Epithelial cell of proximal tubule (primary cell): ENCODE measurements at regions not wholly inside any gene's neighbourhood (a gene's known extent, or its start where the extent isn't known, plus 50 kb on each side); places are given as distances from the start of the nearest gene placed in this dataset.
A peak's percentile ranks its signal among the peaks of the same experiment; 100 is the strongest.

Experiments
- DNase-seq: peaks from one replicate; pipeline ENCODE4 v3.0.0-alpha.2; 2011; ENCODE audit warnings: low read depth
- H3K4me3 ChIP-seq: 2 replicates; pipeline ENCODE4 v1.5.1; 2011; ENCODE audit warnings: low read depth, mild to moderate bottlenecking, low read length
- CTCF ChIP-seq: conservative IDR thresholded peaks from 2 replicates; pipeline ENCODE4 v1.5.1; 2012; ENCODE audit warnings: low read depth, mild to moderate bottlenecking, low read length

- no peak overlapping the region for H3K4me3 ChIP-seq
- no peak for TF ChIP-seq CTCF
- DNase-seq: no peak
Measured at GRCh38 chr1:68327414-68327813, 95.1 kb upstream of the WLS start.

- H3K4me3 ChIP-seq: no peak overlapping the region
- TF ChIP-seq CTCF: no peak
- DNase-seq: no peak
Measured at GRCh38 chr1:68326481-68326880, 94.2 kb upstream of the WLS start.

DNA sequence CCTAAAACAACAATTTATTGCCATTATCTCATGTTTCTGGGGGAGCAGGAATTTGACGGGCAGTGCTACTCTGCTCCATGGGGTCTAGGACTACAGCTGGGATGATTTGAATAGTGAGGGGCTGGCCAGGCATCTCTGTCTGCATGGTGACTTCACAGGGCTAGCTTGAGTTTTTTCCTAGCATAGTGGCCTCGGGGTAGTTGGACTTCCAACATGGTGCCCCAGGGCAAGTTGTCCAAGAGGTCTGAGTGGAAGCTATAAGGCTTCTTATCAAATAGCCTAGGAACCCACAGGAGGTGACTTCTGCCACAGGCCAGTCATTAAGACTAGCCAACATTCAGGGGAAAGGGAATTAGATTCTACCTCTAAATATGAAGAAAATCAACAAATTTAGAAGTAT is 92.0 kb upstream of the WLS start:
- H3K4me3 ChIP-seq: no peak overlapping the region
- TF ChIP-seq CTCF: no peak
- DNase-seq: no peak

DNA sequence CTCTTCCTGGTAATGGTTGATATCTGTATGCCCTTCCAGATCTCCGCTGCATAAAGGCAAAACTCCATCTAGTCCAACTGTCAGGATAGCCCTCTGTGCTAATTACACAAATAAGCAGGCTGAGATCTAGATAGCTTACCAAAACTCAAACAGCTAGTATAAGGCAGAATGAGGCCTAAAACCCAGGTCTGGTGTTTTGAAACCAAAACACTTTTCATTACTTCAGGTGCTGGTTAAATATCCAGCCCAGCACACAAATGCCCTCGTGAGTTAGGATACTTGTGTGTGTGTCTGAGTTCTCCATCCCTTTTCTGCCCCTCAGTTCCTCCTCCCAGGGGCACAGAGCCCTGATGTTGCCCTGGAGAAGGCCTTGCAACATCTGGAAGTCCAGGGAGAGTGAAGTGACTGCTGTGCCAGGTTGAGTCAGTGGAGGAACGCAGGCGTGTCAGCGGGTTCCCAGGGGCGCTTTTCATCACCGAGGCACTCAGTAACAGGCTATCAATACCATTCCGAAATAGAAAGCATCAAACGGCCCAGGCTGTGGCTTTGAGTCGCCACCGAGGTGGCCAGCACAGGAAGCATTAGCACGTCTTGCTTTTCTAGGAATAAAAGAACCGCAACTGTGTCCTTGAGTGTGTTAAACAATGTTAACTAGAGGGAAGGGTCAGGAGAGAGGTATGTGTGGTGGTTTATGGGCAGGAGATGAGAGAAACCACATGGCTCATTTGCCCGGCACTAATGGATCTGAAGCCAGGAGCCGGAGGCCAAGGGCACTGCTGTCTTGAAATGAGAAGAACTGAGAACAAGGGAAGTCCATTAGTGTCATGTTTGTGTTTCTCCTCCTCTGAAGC is 90.7 kb upstream of the WLS start:
- TF ChIP-seq CTCF: no peak
- H3K4me3 ChIP-seq: no peak overlapping the region
- no peak for DNase-seq

DNA sequence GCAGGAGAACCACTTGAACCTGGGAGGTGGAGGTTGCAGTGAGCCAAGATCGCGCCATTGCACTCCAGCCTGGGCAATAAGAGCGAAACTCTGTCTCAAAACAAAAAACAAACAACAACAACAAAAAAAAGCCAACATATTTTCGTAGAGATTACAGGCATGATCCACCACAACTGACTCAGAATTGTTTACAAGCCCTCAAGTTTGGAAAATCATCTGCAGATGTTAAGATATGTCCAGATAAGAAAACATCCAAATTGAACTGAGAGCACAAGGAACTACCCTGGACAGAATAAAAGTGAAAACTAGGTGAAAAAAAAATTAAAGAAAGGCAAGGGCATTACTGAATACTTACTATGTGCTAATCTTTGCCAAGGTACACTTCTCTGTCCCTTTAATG is 89.8 kb upstream of the WLS start:
- DNase-seq: no peak
- no peak for TF ChIP-seq CTCF
- no peak overlapping the region for H3K4me3 ChIP-seq

DNA sequence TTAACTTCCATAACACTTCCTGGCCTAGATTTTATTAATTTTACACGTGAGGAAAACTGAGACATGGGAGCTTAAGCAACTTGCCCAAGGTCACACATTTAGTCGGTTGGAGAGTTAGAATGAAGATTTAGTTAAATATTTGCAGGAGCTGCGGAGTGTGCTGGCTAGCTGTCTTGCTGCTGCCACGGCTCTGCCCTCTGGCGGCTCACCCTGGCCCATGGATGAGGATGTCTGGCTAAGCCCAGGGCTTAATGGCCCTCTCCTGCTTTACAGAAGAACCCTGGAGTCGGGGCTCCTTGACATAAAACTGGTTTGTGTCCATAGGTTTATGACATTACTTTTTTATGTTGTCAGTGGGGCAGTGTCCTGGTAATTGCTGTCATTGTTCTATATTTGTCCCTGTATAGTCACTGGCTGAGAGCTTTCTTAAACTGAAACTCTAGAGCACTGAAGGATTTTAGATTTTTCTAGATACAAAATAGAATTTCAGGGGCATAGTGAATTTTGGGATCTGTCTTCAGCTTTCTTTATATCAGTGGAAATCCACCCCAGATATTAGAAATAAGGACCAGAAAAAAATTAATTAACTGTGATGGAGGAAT is 88.9 kb upstream of the WLS start:
- peak; percentile 93 for TF ChIP-seq CTCF
- DNase-seq: no peak
- H3K4me3 ChIP-seq: no peak overlapping the region

DNA sequence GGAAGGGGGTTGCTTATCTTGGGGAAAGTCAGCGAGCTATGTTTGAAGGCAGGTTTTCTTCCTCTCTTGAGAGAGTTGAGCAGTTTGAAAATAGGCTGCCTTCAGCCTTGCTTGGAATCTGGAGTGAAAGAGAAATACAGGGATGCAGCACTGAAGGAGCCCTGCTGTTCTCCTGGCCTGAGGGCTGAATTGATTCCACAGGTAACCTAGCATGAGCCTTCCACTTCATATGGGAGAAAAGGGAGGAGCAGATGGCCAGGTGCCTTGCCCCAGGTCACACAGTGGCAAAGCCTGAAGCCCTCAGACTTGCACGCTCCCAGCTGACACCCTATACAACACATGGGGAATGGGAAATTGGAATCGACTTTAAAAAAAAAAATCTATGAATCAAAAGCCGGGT is 88.0 kb upstream of the WLS start:
- no peak for TF ChIP-seq CTCF
- DNase-seq: no peak
- H3K4me3 ChIP-seq: no peak overlapping the region
